Spleen (tissue), 7 donors: ENCODE measurements at regions not wholly inside any gene's neighbourhood (a gene's known extent, or its start where the extent isn't known, plus 50 kb on each side); places are given as distances from the start of the nearest gene placed in this dataset.

Experiments
- CTCF ChIP-seq, 11 experiments: fragments of 200-600 bp in 7 of 11; fragments of 450-650 bp in 4 of 11; sonication (generic) in 4 of 11; IDR thresholded peaks in 8 of 11; conservative IDR thresholded peaks in 3 of 11; 1 replicate in 7 of 11; 2 replicates in 4 of 11; pipeline versions ENCODE4 v1.4.0 to v1.8.0; 2016 to 2021; ENCODE audit warnings: antibody characterized with exemption in 11 of 11, inconsistent platforms in 4 of 11, mild to moderate bottlenecking in 1 of 11
- POLR2A ChIP-seq, 3 donors: fragments of 450-650 bp; IDR thresholded peaks; one replicate each; pipeline ENCODE4 v1.5.1; 2017; ENCODE audit warnings: antibody characterized with exemption in 3 of 3, mild to moderate bottlenecking in 1 of 3
- POLR2AphosphoS5 ChIP-seq, 3 donors: sonication (generic); formaldehyde crosslinking; IDR thresholded peaks; one replicate each; pipeline ENCODE4 v1.5.1; 2017; ENCODE audit warnings: antibody characterized with exemption in 3 of 3
- donor health status: DM: no; HTN: no; CAD: no; lungs with moderate emphysema.
- donor health status: DM: no; HTN: no; CAD: no.
- donor health status: DM: no; HTN: no; CAD: no.

- TF ChIP-seq POLR2A (IDR thresholded peaks at IDR 0.05) (no peak), POLR2AphosphoS5 (IDR thresholded peaks at IDR 0.05) (no peak), CTCF (IDR thresholded peaks at IDR 0.05 in 8 of 11, conservative IDR thresholded peaks at IDR 0.05 in 3 of 11) (no peak)
These were observed 152.2 kb downstream of the CRPPA start for GRCh38 chr7:16268821-16269768.
